8988T (cell line): ENCODE measurements at regions not wholly inside any gene's neighbourhood (a gene's known extent, or its start where the extent isn't known, plus 50 kb on each side); places are given as distances from the start of the nearest gene placed in this dataset.
"Not testable (repeated sequence)": the region's sequence is repeated elsewhere in the genome, so short reads cannot be mapped to it uniquely, and the experiment has no call there.

Source experiments
- DNase-seq: peaks from one replicate; pipeline ENCODE4 v3.0.0; 2011

GRCh38 chr5:154542581-154542980 is 64.6 kb upstream of the HAND1 start:
- DNase-seq: no peak

DNA sequence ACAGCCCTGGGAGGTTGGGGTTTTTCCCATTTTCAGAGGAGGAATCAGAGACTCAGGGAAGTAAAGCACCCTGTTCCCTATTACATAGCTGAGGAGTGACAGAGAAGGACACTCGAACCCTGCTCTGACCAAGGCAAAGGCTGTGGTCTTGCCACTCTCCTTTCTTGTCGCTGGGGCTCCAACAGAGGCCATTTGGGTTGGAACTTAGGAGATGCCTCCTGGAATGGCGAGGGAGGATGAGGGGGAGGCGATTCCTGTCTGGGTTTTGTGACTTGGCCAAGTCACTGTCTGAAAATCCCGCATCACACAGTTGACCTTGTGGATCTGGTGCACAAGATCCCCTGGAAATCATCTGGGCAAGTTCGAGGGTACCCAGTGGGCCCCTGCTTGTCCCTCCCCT is 64.0 kb upstream of the HAND1 start:
- DNase-seq: no peak

- no peak for DNase-seq
Observed at GRCh38 chr5:154541553-154541952, 63.5 kb upstream of the HAND1 start.

- DNase-seq: no peak
Observed at GRCh38 chr5:154540600-154540999, 62.6 kb upstream of the HAND1 start.

GRCh38 chr5:154538492-154538891 is 60.5 kb upstream of the HAND1 start:
- DNase-seq: no peak

GRCh38 chr5:154536439-154536838 is 58.4 kb upstream of the HAND1 start:
- not testable (repeated sequence) for DNase-seq

DNA sequence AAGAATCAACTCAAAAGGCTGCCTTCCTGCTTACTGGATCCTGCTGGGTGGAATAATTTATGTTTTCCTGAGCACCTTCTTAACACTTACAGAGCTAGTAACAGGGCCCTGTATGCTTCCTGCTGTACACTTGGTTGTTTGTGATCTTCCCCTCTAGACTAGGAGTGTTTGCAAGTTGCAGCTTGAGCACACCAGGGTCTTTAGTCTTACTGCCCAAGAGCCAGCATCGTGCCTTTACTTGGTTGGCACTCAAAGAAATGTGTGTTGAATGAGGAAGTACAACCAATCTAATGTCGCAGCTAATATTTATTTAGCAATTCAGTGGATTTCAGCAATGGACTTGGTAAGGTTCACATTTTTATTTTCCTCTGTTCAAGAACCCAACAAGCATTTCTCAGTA is 57.5 kb upstream of the HAND1 start:
- no peak for DNase-seq

- no peak for DNase-seq
Observed at GRCh38 chr5:154534457-154535050, 56.5 kb upstream of the HAND1 start.

DNA sequence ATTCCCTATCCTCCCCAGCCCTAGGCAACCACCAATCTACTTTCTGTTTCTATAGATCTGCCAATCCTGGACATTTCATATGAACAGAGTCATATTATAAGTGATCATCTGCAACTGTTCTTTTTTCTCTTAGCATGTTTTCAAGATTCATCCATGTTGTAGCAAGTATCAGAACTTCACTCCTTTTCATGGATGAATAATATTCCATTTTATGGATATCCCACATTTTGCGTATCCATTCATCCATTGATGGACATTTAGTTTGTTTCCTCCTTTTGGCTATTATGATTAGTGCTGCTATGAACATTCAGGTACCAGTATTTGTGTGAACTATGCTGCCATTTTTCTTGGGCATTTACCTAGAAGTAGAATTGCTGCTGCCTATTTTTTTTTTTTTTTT is 51.3 kb upstream of the HAND1 start:
- no peak for DNase-seq

GRCh38 chr5:154528005-154528594 is 50.1 kb upstream of the HAND1 start:
- DNase-seq: no peak
